GM12892 (cell line): ENCODE measurements at regions not wholly inside any gene's neighbourhood (a gene's known extent, or its start where the extent isn't known, plus 50 kb on each side); places are given as distances from the start of the nearest gene placed in this dataset.

Source experiments
- POLR2A ChIP-seq: IDR thresholded peaks from 2 replicates; pipeline ENCODE4 v1.6.1; 2011; ENCODE audit warnings: low read depth, low read length, control low read depth
- POLR2AphosphoS5 ChIP-seq: IDR thresholded peaks from 2 replicates; pipeline ENCODE4 v1.6.1; 2011; ENCODE audit warnings: low read depth, low read length, control low read depth

- TF ChIP-seq POLR2A (no peak), POLR2AphosphoS5 (no peak)
Observed at GRCh38 chr10:78720091-78720490, 348.7 kb upstream of the ZMIZ1 start.
